OCI-LY3 (cell line): ENCODE measurements at regions not wholly inside any gene's neighbourhood (a gene's known extent, or its start where the extent isn't known, plus 50 kb on each side); places are given as distances from the start of the nearest gene placed in this dataset.

Source experiments
- H2AFZ ChIP-seq: fragments of 200-600, 300-600 bp; shearing (Covaris generic); 2 replicates; pipeline ENCODE4 v1.6.0; 2014; ENCODE audit warnings: antibody characterized with exemption, low read depth, low read length
- H3K27ac ChIP-seq: fragments of 200-600, 300-600 bp; sonication (generic); 2 replicates; pipeline ENCODE4 v1.5.1; 2014; ENCODE audit warnings: mild to moderate bottlenecking, low read length, moderate library complexity, mixed read lengths
- H3K27me3 ChIP-seq: fragments of 200-600, 300-600 bp; sonication (generic); 2 replicates; pipeline ENCODE4 v1.6.1; 2014; ENCODE audit warnings: low read depth, low read length, mixed read lengths
- H3K36me3 ChIP-seq: fragments of 200-600, 300-600 bp; sonication (generic); replicated peaks from 2 replicates; pipeline ENCODE3; 2014; ENCODE audit warnings: low read depth, low read length, mixed read lengths
- H3K4me1 ChIP-seq: fragments of 300-600, 200-600 bp; sonication (generic); 2 replicates; pipeline ENCODE4 v1.6.1; 2014; ENCODE audit warnings: low read length, mixed read lengths
- H3K4me2 ChIP-seq: fragments of 200-600, 300-600 bp; sonication (generic); 2 replicates; pipeline ENCODE4 v1.6.1; 2014; ENCODE audit warnings: low read length, mixed read lengths
- H3K4me3 ChIP-seq: fragments of 300-600, 200-600 bp; sonication (generic); 2 replicates; pipeline ENCODE4 v1.5.1; 2014; ENCODE audit warnings: antibody characterized with exemption, mild to moderate bottlenecking, low read length, moderate library complexity
- H3K79me2 ChIP-seq: fragments of 300-600, 200-600 bp; shearing (Covaris generic); 2 replicates; pipeline ENCODE4 v1.6.1; 2014; ENCODE audit warnings: mild to moderate bottlenecking, low read length, mixed read lengths
- H3K9ac ChIP-seq: fragments of 300-600, 200-600 bp; shearing (Covaris generic); 2 replicates; pipeline ENCODE4 v1.6.0; 2014; ENCODE audit warnings: mild to moderate bottlenecking, low read length, moderate library complexity
- H3K9me3 ChIP-seq: fragments of 200-600, 300-600 bp; shearing (Covaris generic); 2 replicates; pipeline ENCODE4 v1.6.1; 2014; ENCODE audit warnings: low read length, mixed read lengths; ENCODE audit not compliant: insufficient read depth
- H4K20me1 ChIP-seq: fragments of 200-600, 300-600 bp; sonication (generic); 2 replicates; pipeline ENCODE4 v1.6.1; 2016; ENCODE audit warnings: low read length, mixed read lengths; ENCODE audit not compliant: insufficient read depth
- CTCF ChIP-seq: fragments of 200-600, 300-600 bp; sonication (generic); IDR thresholded peaks from 2 replicates; pipeline ENCODE4 v1.5.1; 2014; ENCODE audit warnings: antibody characterized with exemption, low read length, low read depth
- EZH2phosphoT487 ChIP-seq: fragments of 200-600 bp; shearing (Covaris generic); IDR thresholded peaks from 2 replicates; pipeline ENCODE4 v1.6.1; 2018; ENCODE audit warnings: antibody characterized with exemption, mixed run types, low read depth

- H3K36me3 ChIP-seq, result no peaks in the 10 kb centered on the region
- H3K4me3 ChIP-seq, result no peak overlapping the region
- no peaks in the 10 kb centered on the region for H3K4me1 ChIP-seq
- no peak overlapping the region for H3K9ac ChIP-seq
- H3K79me2 ChIP-seq, result no peaks in the 10 kb centered on the region
- no peaks in the 10 kb centered on the region for H3K9me3 ChIP-seq
- H3K4me2 ChIP-seq, result no peak overlapping the region
- H4K20me1 ChIP-seq, result no peaks in the 10 kb centered on the region
- TF ChIP-seq CTCF, result no peak
- TF ChIP-seq EZH2phosphoT487, result no peak
- H3K27me3 ChIP-seq, result no peaks in the 10 kb centered on the region
- H2AFZ ChIP-seq, result no peak overlapping the region
- H3K27ac ChIP-seq, result no peak overlapping the region
Observed at GRCh38 chr10:44704616-44705015, 206.5 kb upstream of the TMEM72 start.

- Histone ChIP-seq H3K27ac (no peak overlapping the region), H4K20me1 (no peaks in the 10 kb centered on the region), H3K9ac (no peak overlapping the region), H3K36me3 (no peaks in the 10 kb centered on the region), H2AFZ (no peak overlapping the region), H3K27me3 (no peaks in the 10 kb centered on the region), H3K4me1 (no peaks in the 10 kb centered on the region), H3K79me2 (no peaks in the 10 kb centered on the region), H3K4me2 (no peak overlapping the region), H3K9me3 (no peaks in the 10 kb centered on the region), H3K4me3 (no peak overlapping the region)
- no peak for TF ChIP-seq EZH2phosphoT487
- TF ChIP-seq CTCF, result no peak
Observed at GRCh38 chr10:44706745-44707144, 204.4 kb upstream of the TMEM72 start.

GRCh38 chr10:44713307-44713706, 197.8 kb upstream of the TMEM72 start:
- H3K27ac ChIP-seq, result no peak overlapping the region
- H3K9ac ChIP-seq, result no peak overlapping the region
- no peaks in the 10 kb centered on the region for H3K27me3 ChIP-seq
- H2AFZ ChIP-seq, result no peak overlapping the region
- H3K4me3 ChIP-seq, result no peak overlapping the region
- H3K4me1 ChIP-seq, result no peaks in the 10 kb centered on the region
- H4K20me1 ChIP-seq, result no peaks in the 10 kb centered on the region
- TF ChIP-seq EZH2phosphoT487, result no peak
- TF ChIP-seq CTCF, result no peak
- no peaks in the 10 kb centered on the region for H3K36me3 ChIP-seq
- H3K9me3 ChIP-seq, result no peaks in the 10 kb centered on the region
- no peak overlapping the region for H3K4me2 ChIP-seq
- no peaks in the 10 kb centered on the region for H3K79me2 ChIP-seq

- Histone ChIP-seq H3K9me3 (no peaks in the 10 kb centered on the region), H3K27ac (no peak overlapping the region), H3K27me3 (no peaks in the 10 kb centered on the region), H3K4me3 (no peak overlapping the region), H3K79me2 (no peaks in the 10 kb centered on the region), H3K9ac (no peak overlapping the region), H3K4me2 (no peak overlapping the region), H3K4me1 (no peaks in the 10 kb centered on the region), H4K20me1 (no peaks in the 10 kb centered on the region), H2AFZ (no peak overlapping the region), H3K36me3 (no peaks in the 10 kb centered on the region)
- no peak for TF ChIP-seq EZH2phosphoT487
- TF ChIP-seq CTCF, result no peak
Observed at GRCh38 chr10:44714451-44714850, 196.7 kb upstream of the TMEM72 start.
